Transverse colon (tissue), 4 donors: ENCODE measurements at regions not wholly inside any gene's neighbourhood (a gene's known extent, or its start where the extent isn't known, plus 50 kb on each side); places are given as distances from the start of the nearest gene placed in this dataset.

Experiments used
- CTCF ChIP-seq, 5 experiments: fragments of 200-600 bp in 3 of 5; fragments of 450-650 bp in 2 of 5; sonication (generic) in 3 of 5; IDR thresholded peaks; 1 replicate in 2 of 5; 2 replicates in 3 of 5; pipeline ENCODE4 v1.5.1; 2016 to 2017; ENCODE audit warnings: antibody characterized with exemption in 5 of 5, inconsistent platforms in 3 of 5, mild to moderate bottlenecking in 2 of 5, moderate library complexity in 1 of 5
- POLR2A ChIP-seq: fragments of 450-650 bp; IDR thresholded peaks from one replicate; pipeline ENCODE4 v1.6.1; 2016; ENCODE audit warnings: antibody characterized with exemption, mild to moderate bottlenecking, moderate library complexity
- POLR2AphosphoS5 ChIP-seq, 3 donors: sonication (generic); formaldehyde crosslinking; IDR thresholded peaks; one replicate each; pipeline ENCODE4 v1.6.1; 2016; ENCODE audit warnings: antibody characterized with exemption in 3 of 3

- TF ChIP-seq POLR2AphosphoS5 (IDR thresholded peaks at IDR 0.05) (no peak), POLR2A (no peak), CTCF (IDR thresholded peaks at IDR 0.05) (no peak)
Observed at GRCh38 chr9:99401680-99402504, 179.8 kb downstream of the SEC61B start.
